Tibial nerve (tissue), 3 donors: ENCODE measurements at regions not wholly inside any gene's neighbourhood (a gene's known extent, or its start where the extent isn't known, plus 50 kb on each side); places are given as distances from the start of the nearest gene placed in this dataset.

Source experiments
- POLR2A ChIP-seq, 2 donors: fragments of 450-650 bp; IDR thresholded peaks; one replicate each; pipeline ENCODE4 v1.6.1; 2017; ENCODE audit warnings: antibody characterized with exemption in 2 of 2, mild to moderate bottlenecking in 2 of 2, moderate library complexity in 2 of 2
- TF ChIP-seq, protein P1 (sequence below), 5 experiments: fragments of 200-600 bp in 3 of 5; fragments of 450-650 bp in 2 of 5; sonication (generic) in 3 of 5; IDR thresholded peaks; one replicate each; pipeline ENCODE4 v1.5.1; 2016 to 2019; ENCODE audit warnings: antibody characterized with exemption in 5 of 5, mild to moderate bottlenecking in 3 of 5, moderate library complexity in 2 of 5

DNA sequence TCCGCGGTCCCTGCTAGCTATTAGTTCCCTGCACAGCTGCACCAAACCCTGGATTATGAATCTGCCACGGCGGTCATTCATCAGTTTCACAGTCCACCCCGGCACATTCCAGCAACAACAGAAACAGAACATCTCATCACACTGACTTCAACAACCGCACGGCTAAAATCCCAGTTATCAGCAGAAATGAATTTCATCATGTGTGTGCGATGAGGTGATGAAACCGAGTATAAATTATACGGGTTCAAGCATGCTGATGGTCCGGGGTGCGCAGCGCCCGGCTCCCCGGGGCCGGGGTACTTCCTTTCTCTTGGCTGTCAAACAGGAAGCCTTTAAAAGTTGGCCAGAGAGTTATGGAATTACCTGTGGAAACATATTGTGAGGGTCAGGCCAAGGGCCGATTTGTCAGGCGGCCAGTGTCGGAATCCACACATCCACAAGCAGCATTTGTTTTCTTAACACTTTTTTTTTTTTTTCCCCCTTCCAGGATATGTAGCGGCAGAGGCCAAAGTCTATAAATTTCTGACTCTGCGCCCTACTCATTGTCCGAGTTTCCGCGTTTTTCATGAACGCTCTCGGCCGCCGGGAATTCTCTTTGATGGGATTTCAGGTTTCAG, 420.9 kb upstream of the MGMT start:
- TF ChIP-seq, protein P1, sequence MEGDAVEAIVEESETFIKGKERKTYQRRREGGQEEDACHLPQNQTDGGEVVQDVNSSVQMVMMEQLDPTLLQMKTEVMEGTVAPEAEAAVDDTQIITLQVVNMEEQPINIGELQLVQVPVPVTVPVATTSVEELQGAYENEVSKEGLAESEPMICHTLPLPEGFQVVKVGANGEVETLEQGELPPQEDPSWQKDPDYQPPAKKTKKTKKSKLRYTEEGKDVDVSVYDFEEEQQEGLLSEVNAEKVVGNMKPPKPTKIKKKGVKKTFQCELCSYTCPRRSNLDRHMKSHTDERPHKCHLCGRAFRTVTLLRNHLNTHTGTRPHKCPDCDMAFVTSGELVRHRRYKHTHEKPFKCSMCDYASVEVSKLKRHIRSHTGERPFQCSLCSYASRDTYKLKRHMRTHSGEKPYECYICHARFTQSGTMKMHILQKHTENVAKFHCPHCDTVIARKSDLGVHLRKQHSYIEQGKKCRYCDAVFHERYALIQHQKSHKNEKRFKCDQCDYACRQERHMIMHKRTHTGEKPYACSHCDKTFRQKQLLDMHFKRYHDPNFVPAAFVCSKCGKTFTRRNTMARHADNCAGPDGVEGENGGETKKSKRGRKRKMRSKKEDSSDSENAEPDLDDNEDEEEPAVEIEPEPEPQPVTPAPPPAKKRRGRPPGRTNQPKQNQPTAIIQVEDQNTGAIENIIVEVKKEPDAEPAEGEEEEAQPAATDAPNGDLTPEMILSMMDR (IDR thresholded peaks at IDR 0.05), result no peak
- no peak for TF ChIP-seq POLR2A (IDR thresholded peaks at IDR 0.05)
